CD4-positive, alpha-beta T cell treated with Interleukin-15 for 1 hour (primary cell): ENCODE measurements at regions not wholly inside any gene's neighbourhood (a gene's known extent, or its start where the extent isn't known, plus 50 kb on each side); places are given as distances from the start of the nearest gene placed in this dataset.
"Not testable (repeated sequence)": the region's sequence is repeated elsewhere in the genome, so short reads cannot be mapped to it uniquely, and the experiment has no call there.

Experiments
- DNase-seq: peaks from one replicate; pipeline ENCODE4 v3.0.0-alpha.2; 2020

GRCh38 chr5:126139086-126139485 lies 284.1 kb upstream of the GRAMD2B start:
- DNase-seq = no peak

- DNase-seq = no peak
Observed at GRCh38 chr5:126139773-126140172, 283.4 kb upstream of the GRAMD2B start.

DNA sequence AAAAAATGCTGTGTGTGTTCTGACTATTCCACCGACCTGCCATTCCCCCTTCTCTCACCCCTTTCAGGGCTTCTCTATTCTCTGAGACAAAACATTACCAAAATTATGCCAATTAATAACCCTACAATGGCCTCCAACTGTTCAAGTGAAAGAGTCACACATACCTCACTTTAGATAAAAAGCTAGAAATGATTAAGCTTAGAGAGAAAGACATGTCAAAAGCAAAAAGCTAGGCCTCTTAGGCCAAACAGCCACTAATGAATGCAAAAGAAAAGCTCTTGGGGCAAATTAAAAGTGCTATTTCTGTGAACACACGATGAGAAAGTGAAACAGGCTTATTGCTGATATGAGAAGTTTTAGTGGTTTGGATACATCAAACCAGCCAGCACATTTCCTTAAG lies 279.6 kb upstream of the GRAMD2B start:
- DNase-seq = no peak

DNA sequence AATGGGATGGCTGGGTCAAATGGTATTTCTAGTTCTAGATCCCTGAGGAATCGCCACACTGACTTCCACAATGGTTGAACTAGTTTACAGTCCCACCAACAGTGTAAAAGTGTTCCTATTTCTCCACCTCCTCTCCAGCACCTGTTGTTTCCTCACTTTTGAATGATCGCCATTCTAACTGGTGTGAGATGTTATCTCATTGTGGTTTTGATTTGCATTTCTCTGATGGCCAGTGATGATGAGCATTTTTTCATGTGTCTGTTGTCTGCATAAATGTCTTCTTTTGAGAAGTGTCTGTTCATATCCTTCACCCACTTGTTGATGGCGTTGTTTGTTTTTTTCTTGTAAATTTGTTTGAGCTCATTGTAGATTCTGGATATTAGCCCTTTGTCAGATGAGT lies 272.9 kb upstream of the GRAMD2B start:
- not testable (repeated sequence) for DNase-seq

DNA sequence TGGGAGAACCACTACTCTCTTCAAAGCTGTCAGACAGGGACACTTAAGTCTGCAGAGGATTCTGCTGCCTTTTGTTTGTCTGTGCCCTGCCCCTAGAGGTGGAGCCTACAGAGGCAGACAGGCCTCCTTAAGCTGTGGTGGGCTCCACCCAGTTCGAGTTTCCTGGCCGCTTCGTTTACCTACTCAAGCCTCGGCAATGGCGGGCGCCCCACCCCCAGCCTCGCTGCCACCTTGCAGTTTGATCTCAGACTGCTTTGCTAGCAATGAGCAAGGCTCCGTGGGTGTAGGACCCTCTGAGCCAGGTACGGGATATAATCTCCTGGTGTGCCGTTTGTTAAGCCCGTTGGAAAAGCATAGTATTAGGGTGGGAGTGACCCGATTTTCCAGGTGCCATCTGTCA lies 267.9 kb upstream of the GRAMD2B start:
- DNase-seq = not testable (repeated sequence)

- DNase-seq = no peak
Observed at GRCh38 chr5:126166368-126166767, 256.8 kb upstream of the GRAMD2B start.

DNA sequence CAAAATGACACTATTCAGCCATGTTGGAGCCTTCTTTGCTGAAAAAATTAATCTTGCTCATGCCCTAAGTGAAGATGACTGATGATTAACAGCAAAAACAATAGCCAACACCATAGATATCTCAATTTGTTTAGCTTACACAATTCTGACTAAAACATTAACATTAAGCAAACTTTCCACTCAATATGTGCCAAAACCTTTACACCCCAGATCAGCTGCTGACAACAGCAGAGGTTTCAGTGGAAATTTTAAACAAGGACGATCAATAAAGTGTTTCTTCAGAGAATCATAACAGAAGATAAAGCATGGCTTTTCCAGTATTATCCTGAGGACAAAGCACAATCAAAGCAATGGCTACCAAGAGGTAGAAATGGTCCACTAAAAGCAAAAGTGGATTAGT lies 254.4 kb upstream of the GRAMD2B start:
- no peak for DNase-seq

GRCh38 chr5:126171916-126172315 lies 251.3 kb upstream of the GRAMD2B start:
- no peak for DNase-seq

- no peak for DNase-seq
Observed at GRCh38 chr5:126172812-126173211, 250.4 kb upstream of the GRAMD2B start.

DNA sequence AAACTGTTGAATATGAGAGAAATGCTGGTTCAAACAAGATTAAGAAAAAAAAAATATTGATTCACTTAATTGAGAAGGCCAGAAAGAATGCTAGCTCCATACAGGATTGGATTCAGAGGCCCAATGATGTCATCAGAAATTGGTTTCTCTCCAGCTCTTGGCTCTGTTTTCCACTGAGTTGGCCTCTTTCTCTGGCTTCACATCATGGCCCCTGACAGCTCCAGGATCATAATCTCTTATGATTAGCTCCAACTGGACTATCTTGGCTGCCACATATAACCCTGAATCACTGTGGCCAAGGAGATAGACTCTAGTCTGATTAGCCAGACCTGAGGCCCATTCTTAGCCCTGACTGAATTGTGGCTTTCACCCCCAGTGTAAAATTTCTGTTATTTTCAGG lies 244.7 kb upstream of the GRAMD2B start:
- no peak for DNase-seq

DNA sequence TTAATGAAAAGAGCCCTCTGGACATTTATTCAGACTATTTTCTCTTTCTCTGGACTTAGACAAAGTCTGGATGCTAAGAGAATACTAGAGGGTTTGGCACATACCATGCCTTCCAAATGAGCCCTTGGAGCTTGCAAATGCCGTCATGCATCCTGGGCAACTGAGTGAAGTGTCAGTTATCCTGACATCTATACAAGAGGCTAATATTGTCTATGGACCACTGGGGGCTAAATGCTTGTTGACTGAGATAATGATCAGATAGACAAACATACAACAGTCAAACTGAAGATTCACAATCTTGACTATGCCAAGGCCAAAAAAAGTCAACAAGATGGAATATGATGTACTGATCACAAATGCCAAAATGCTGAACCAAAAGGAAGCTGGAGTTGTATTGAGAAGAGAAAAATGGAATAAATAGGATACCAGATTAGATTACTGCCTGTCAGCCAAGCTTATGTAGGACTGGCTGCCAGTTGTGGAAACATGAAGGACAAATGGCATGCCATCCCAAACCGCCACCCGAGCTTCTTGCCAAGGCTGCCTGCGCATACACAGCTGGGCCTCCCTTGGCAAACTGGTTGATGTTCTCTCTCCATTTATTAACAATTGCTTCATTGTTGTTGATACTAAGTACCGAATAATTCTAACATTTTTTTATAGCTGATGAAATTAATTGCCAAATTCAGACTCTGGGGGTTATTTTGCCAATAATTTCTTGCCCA lies 240.1 kb upstream of the GRAMD2B start:
- no peak for DNase-seq

DNA sequence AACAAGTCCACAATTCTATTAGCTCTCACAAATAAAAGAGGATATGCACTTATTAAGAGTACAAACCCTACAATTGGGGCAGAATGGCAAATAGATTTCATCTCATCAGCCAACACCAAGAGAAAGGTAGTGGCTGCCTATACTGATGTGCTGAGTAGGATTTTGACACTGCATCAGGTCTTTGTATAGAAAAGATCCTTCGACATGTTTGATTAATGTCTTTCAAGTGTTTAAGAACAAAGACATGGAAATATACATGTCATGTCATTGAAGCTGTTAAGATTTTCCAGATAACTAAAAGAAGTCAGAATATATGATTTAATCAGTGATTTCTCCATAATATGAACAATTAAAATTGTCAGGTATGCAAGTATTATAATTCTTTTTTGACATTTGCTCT lies 238.7 kb upstream of the GRAMD2B start:
- DNase-seq = no peak

- no peak for DNase-seq
Observed at GRCh38 chr5:126186210-126186609, 237.0 kb upstream of the GRAMD2B start.

DNA sequence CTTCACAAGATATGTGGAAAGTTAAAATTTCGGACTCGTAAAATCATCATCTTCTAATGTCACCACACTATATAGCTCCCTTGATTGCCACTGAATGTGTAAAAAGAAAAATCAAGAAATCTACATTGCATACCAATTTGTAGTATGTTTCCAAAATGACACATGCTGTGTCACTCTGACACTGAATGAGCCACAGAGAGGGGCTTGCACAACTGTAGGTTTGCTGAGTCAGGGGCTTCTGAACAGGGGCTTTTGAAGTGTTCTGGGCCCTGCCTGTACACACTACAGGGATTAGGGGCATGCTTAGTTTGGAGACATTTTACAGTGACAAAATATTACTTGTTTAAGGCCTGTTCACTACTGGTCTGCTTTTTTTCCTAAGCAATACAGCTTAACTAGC lies 234.4 kb upstream of the GRAMD2B start:
- DNase-seq = no peak

DNA sequence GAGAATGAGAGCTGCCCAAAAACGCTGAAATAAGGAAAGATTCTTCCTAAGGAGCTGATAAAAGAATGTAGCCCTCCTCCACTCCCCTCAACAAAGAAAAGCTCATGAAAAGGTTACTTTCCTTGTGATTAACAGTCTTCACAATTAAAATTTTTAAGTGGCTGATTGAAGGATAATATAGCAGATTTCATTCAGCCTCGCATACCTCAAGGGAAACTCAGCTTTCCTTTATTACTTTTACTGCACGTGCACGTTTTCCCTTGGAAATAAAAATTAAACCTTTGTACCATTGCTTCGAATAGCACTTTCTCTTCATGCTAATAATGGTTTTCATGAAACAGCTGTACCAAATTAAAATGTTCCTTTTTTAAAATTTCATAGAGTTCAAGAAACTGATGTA lies 234.0 kb upstream of the GRAMD2B start:
- no peak for DNase-seq

GRCh38 chr5:126189862-126190261 lies 233.3 kb upstream of the GRAMD2B start:
- DNase-seq = no peak

- no peak for DNase-seq
Observed at GRCh38 chr5:126192226-126192625, 231.0 kb upstream of the GRAMD2B start.

- DNase-seq = no peak
Observed at GRCh38 chr5:126195410-126196100, 227.7 kb upstream of the GRAMD2B start.

- no peak for DNase-seq
Observed at GRCh38 chr5:126198531-126198930, 224.7 kb upstream of the GRAMD2B start.

DNA sequence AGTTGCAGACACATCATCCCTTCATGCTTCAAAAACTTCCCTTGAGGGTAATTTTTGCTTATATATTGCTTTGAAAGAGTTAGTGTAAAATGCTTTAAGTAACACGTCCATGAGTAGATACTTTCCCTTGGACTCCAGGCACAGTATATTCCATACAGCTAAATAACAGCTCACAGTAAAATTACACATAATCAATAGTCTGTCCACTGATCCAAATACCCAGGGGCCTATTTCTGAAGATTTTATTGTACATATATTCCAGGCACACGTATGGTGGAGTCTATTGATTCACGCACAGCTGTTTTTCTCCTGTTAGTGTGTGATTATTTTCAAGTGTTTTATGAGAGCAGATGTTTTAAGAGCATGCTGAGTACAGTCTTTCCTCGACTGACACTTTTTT lies 223.7 kb upstream of the GRAMD2B start:
- no peak for DNase-seq

- no peak for DNase-seq
Observed at GRCh38 chr5:126208691-126209090, 214.5 kb upstream of the GRAMD2B start.

GRCh38 chr5:126210955-126211354 lies 212.3 kb upstream of the GRAMD2B start:
- DNase-seq = no peak

DNA sequence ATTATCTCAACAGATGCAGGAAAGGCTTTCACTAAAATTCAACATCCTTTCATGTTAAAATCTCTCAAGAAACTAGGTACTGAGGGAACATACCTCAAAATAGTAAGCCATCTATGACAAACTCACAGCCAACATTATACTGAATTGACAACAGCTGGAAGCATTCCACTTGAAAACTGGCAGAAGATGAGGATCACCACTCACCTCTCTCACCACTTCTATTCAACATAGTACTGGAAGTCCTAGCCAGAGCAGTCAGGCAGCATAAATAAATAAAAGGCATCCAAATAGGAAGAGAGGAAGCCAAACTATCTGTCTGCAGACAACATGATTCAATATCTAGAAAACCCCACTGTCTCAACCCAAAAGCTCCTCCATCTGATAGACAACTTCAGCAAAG lies 203.6 kb upstream of the GRAMD2B start:
- no peak for DNase-seq

GRCh38 chr5:126220725-126221124 lies 202.5 kb upstream of the GRAMD2B start:
- no peak for DNase-seq

- DNase-seq = no peak
Observed at GRCh38 chr5:126228934-126229333, 194.3 kb upstream of the GRAMD2B start.
